GM18870 (cell line): ENCODE measurements at regions not wholly inside any gene's neighbourhood (a gene's known extent, or its start where the extent isn't known, plus 50 kb on each side); places are given as distances from the start of the nearest gene placed in this dataset.
"Not testable (repeated sequence)": the region's sequence is repeated elsewhere in the genome, so short reads cannot be mapped to it uniquely, and the experiment has no call there.

Source experiments
- ATAC-seq: cut with Tn5 transposase; IDR thresholded peaks from one replicate; pipeline ENCODE4 v1.9.1; 2021; ENCODE audit warnings: moderate library complexity; ENCODE audit not compliant: unreplicated experiment

GRCh38 chr7:55299273-55299967 is 65.7 kb upstream of the LANCL2 start:
- no peak for ATAC-seq

GRCh38 chr7:55303220-55303619 is 61.9 kb upstream of the LANCL2 start:
- no peak for ATAC-seq

- ATAC-seq, result no peak
These were observed 60.9 kb upstream of the LANCL2 start for GRCh38 chr7:55304018-55304762.

GRCh38 chr7:55305135-55305534 is 60.0 kb upstream of the LANCL2 start:
- ATAC-seq, result no peak

GRCh38 chr7:55306331-55306730 is 58.8 kb upstream of the LANCL2 start:
- no peak for ATAC-seq

- ATAC-seq, result no peak
These were observed 57.8 kb upstream of the LANCL2 start for GRCh38 chr7:55307123-55307916.

GRCh38 chr7:55308186-55308929 is 56.8 kb upstream of the LANCL2 start:
- ATAC-seq, result no peak

- peak; percentile 96 for ATAC-seq
These were observed 55.8 kb upstream of the LANCL2 start for GRCh38 chr7:55309040-55309991.

- no peak for ATAC-seq
These were observed 54.7 kb upstream of the LANCL2 start for GRCh38 chr7:55310287-55311025.

GRCh38 chr7:55311892-55312291 is 53.2 kb upstream of the LANCL2 start:
- not testable (repeated sequence) for ATAC-seq

- not testable (repeated sequence) for ATAC-seq
These were observed 51.5 kb upstream of the LANCL2 start for GRCh38 chr7:55313671-55314070.

- no peak for ATAC-seq
These were observed 50.2 kb upstream of the LANCL2 start for GRCh38 chr7:55314967-55315366.
